GM12892 (cell line): ENCODE measurements at regions not wholly inside any gene's neighbourhood (a gene's known extent, or its start where the extent isn't known, plus 50 kb on each side); places are given as distances from the start of the nearest gene placed in this dataset.

Experiments used
- POLR2A ChIP-seq: IDR thresholded peaks from 2 replicates; pipeline ENCODE4 v1.6.1; 2011; ENCODE audit warnings: low read depth, low read length, control low read depth
- POLR2AphosphoS5 ChIP-seq: IDR thresholded peaks from 2 replicates; pipeline ENCODE4 v1.6.1; 2011; ENCODE audit warnings: low read depth, low read length, control low read depth
- TAF1 ChIP-seq: IDR thresholded peaks from 2 replicates; pipeline ENCODE4 v1.6.1; 2011; ENCODE audit warnings: low read depth, mild to moderate bottlenecking, control low read depth, low read length, borderline replicate concordance

DNA sequence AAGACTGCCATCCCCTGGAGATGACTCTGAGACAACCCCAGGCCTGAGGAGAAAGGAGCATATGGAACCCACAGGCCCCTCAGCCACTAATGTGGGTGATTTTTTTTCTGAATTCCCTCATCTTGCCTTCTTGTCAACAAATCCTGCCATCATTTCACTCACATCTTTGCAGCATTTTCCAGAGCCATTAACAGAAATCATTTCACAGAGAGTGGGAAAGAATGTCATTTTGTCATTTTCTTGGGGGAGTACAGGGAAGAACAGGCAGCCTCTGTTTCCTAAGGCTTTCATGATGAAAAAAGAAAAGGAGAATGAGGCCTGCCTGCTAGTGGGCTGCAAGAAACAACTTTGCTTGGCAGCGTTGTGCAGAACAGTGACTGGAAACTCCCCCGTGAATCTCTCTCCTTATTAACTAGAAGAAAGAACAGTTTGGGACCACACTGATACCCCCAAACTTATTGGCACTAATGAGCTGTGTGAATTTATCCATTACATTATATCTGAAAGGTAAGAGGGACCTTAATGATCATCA is 1464.6 kb upstream of the CELF4 start:
- TF ChIP-seq POLR2A (no peak), POLR2AphosphoS5 (no peak), TAF1 (no peak)
